ENCODE measurements at regions not wholly inside any gene's neighbourhood (a gene's known extent, or its start where the extent isn't known, plus 50 kb on each side); places are given as distances from the start of the nearest gene placed in this dataset.

GRCh38 chr9:134263596-134263995 lies 62.7 kb upstream of the RXRA start:
- no peak for DNase-seq (ENCODE audit: low spot score in 2 of 2)
- WGBS, 2 donors: 29 to 48% methylated on average over 11 of the region's 11 CpGs
- TF ChIP-seq, protein P1, sequence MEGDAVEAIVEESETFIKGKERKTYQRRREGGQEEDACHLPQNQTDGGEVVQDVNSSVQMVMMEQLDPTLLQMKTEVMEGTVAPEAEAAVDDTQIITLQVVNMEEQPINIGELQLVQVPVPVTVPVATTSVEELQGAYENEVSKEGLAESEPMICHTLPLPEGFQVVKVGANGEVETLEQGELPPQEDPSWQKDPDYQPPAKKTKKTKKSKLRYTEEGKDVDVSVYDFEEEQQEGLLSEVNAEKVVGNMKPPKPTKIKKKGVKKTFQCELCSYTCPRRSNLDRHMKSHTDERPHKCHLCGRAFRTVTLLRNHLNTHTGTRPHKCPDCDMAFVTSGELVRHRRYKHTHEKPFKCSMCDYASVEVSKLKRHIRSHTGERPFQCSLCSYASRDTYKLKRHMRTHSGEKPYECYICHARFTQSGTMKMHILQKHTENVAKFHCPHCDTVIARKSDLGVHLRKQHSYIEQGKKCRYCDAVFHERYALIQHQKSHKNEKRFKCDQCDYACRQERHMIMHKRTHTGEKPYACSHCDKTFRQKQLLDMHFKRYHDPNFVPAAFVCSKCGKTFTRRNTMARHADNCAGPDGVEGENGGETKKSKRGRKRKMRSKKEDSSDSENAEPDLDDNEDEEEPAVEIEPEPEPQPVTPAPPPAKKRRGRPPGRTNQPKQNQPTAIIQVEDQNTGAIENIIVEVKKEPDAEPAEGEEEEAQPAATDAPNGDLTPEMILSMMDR (IDR thresholded peaks at IDR 0.05): no peak
- TF ChIP-seq POLR2A (IDR thresholded peaks at IDR 0.05): no peak
- no peak overlapping the region for H3K4me3 ChIP-seq (ENCODE audit: low read depth, poor library complexity, severe bottlenecking)
- intact Hi-C loops (cut with DNase I; ENCODE audit: low total_unique reads): no loop called here

GRCh38 chr9:134264169-134264568 lies 62.1 kb upstream of the RXRA start:
- intact Hi-C loops (cut with DNase I; ENCODE audit: low total_unique reads): no loop called here
- no peak for TF ChIP-seq POLR2A (IDR thresholded peaks at IDR 0.05)
- TF ChIP-seq, protein P1 (IDR thresholded peaks at IDR 0.05): no peak
- no peak overlapping the region for H3K4me3 ChIP-seq (ENCODE audit: low read depth, poor library complexity, severe bottlenecking)
- 75 to 76% methylated on average over 5 to 11 of the region's 11 CpGs for WGBS, 2 donors
- no peak for DNase-seq (ENCODE audit: low spot score in 2 of 2)

DNA sequence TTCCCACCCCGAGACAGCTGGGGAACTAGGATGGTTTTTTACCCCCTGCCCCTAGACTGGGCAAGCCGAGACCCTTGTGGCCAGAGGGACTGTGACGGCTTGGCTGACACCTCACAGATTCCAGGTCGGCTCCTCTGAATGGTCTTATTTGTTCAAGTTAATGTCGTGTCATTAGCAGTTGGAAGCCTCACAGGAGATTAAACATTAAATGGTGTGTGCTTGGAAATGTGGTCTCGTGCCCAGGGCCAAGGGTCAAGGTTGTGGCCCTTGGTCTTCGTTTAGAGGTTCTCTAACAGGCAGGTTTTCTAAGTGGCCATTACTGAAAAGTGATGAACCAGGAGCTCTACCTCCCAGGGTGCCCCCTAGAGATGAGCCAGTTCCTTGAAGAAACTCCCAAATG lies 61.2 kb upstream of the RXRA start:
- no peak for DNase-seq (ENCODE audit: low spot score in 2 of 2)
- H3K4me3 ChIP-seq (ENCODE audit: low read depth, poor library complexity, severe bottlenecking): no peak overlapping the region
- no peak for TF ChIP-seq POLR2A (IDR thresholded peaks at IDR 0.05)
- TF ChIP-seq, protein P1 (IDR thresholded peaks at IDR 0.05): no peak
- intact Hi-C loops (cut with DNase I; ENCODE audit: low total_unique reads): no loop called here
- WGBS, 2 donors: 79 to 91% methylated on average over 7 of the region's 7 CpGs

DNA sequence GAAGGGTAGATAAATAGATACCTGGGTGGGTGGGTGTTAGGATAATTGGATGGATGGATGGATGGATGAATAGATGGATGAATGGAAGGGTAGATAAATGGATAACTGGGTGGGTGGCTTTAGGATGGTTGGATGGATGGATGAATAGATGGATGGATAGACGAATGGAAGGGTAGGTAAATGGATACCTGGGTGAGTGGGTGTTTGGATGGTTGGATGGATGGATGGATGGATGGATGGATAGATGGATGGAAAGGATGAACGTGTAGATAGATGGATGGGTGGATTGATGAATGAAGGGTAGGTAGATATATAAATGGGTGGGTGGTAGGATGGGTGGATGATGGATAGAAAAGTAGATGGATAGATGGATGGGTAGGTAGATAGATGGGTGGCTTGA lies 59.8 kb upstream of the RXRA start:
- intact Hi-C loops (cut with DNase I; ENCODE audit: low total_unique reads): no loop called here
- no peak overlapping the region for H3K4me3 ChIP-seq (ENCODE audit: low read depth, poor library complexity, severe bottlenecking)
- TF ChIP-seq, protein P1 (IDR thresholded peaks at IDR 0.05): no peak
- no peak for TF ChIP-seq POLR2A (IDR thresholded peaks at IDR 0.05)
- no peak for DNase-seq (ENCODE audit: low spot score in 2 of 2)
- WGBS, 2 donors: 91 to 96% methylated on average over 2 of the region's 2 CpGs

DNA sequence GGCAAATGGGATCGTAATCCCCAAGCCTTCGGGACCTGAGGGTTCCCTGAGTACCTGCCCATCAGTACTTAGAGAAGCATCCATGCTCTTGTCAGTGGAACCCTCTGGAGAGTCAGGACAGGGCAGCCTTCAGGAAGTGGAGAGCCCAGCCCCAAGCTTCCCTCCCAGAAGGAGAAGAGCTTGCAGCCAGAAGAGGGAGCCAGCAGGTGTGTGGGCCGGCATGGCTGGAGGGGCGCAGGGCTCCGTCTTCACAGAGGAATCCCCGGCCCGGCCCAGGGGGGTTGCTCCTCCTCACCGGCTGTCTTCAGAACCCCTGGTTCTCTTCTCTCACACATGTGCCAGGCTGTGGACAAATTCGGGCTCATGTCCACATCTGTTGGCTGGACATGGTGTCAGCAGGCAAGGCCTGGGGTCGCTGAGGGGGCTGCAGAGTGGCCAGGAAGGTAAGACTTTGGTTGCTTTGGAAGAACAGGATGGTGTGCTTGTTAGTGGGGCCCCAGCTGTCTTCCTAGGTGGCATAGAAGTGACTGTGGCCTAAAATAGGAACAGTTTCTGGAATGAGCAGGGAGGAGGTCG lies 58.9 kb upstream of the RXRA start:
- WGBS, 2 donors: 79% methylated on average over 10 of the region's 11 CpGs
- no peak for TF ChIP-seq POLR2A (IDR thresholded peaks at IDR 0.05)
- TF ChIP-seq, protein P1 (IDR thresholded peaks at IDR 0.05): no peak
- intact Hi-C loops (cut with DNase I; ENCODE audit: low total_unique reads): no loop called here
- no peak for DNase-seq (ENCODE audit: low spot score in 2 of 2)
- no peak overlapping the region for H3K4me3 ChIP-seq (ENCODE audit: low read depth, poor library complexity, severe bottlenecking)
